ENCODE measurements at regions not wholly inside any gene's neighbourhood (a gene's known extent, or its start where the extent isn't known, plus 50 kb on each side); places are given as distances from the start of the nearest gene placed in this dataset.
"Not testable (repeated sequence)": the region's sequence is repeated elsewhere in the genome, so short reads cannot be mapped to it uniquely, and the experiment has no call there.

DNA sequence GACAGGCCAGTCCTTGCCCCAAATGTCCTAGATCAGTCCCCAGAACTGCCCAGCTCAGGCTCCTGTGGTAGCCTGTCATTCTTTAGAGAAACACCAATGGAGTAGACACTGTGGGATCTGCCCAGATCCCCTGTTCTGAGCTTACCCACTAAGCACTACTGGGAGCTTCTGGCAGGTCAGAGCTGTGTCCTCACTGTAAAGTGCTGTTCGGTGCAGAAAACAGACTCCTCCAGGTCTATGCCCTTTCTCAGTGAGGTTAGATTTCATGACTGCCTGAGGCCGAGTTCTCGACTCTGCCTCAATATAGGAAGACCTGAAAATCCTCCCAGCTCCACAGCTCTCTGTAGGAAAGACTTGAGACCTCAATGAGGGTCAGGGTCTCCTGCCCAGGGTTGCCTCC, 67.5 kb upstream of the IGLL5 start:
- ChIA-PET POLR2A (no interaction called here), CTCF (no interaction called here)
- no peak for DNase-seq (ENCODE audit: low read depth, low spot score)
- TF ChIP-seq, protein P1, sequence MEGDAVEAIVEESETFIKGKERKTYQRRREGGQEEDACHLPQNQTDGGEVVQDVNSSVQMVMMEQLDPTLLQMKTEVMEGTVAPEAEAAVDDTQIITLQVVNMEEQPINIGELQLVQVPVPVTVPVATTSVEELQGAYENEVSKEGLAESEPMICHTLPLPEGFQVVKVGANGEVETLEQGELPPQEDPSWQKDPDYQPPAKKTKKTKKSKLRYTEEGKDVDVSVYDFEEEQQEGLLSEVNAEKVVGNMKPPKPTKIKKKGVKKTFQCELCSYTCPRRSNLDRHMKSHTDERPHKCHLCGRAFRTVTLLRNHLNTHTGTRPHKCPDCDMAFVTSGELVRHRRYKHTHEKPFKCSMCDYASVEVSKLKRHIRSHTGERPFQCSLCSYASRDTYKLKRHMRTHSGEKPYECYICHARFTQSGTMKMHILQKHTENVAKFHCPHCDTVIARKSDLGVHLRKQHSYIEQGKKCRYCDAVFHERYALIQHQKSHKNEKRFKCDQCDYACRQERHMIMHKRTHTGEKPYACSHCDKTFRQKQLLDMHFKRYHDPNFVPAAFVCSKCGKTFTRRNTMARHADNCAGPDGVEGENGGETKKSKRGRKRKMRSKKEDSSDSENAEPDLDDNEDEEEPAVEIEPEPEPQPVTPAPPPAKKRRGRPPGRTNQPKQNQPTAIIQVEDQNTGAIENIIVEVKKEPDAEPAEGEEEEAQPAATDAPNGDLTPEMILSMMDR (IDR thresholded peaks at IDR 0.05; ENCODE audit: insufficient read depth, low read length, missing control alignments) = no peak
- H3K4me3 ChIP-seq (ENCODE audit: low read depth, low read length) = no peak overlapping the region

DNA sequence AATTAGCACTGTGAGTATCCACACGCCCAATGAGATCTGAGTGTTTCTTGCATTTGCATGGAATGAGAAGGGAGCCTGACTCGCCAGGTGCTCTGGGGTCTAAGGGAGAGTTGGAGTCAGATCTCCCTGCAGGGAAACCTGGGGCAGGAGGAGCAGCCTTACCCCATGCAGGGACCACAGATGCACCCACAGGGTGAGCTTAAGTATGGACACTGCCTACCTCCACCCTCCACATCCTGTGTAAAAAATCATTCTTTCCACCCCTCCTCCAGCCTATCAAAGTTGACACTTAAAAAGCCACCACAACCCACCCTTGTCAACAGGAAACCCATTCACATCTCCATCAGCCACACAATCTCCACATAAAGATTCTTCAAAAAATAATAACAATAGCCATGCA, 67.0 kb upstream of the IGLL5 start:
- DNase-seq (ENCODE audit: low read depth, low spot score) = no peak
- TF ChIP-seq, protein P1 (IDR thresholded peaks at IDR 0.05; ENCODE audit: insufficient read depth, low read length, missing control alignments) = no peak
- POLR2A ChIA-PET = no interaction called here
- CTCF ChIA-PET = no interaction called here
- H3K4me3 ChIP-seq (ENCODE audit: low read depth, low read length) = no peak overlapping the region

DNA sequence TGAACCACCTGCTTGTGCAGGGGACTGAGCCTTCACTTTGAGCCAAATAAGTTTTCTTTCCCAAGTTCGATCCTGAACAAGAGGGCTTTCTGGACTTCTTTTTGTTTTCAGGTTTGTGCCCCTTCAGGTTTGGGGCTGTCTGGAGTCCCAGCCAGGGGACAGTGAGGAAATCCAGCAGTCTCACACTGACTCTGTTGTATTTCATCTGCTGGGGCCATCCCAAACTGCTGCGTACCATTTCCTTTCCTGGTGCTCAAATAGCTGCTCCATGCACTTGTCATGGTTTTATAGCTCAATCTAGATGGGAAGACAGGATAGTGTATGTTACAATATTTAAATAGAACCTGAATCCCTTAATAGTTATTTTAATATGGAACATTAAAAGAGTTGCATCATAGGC, 66.3 kb upstream of the IGLL5 start:
- POLR2A ChIA-PET = no interaction called here
- TF ChIP-seq, protein P1 (IDR thresholded peaks at IDR 0.05; ENCODE audit: insufficient read depth, low read length, missing control alignments) = no peak
- no peak overlapping the region for H3K4me3 ChIP-seq (ENCODE audit: low read depth, low read length)
- DNase-seq (ENCODE audit: low read depth, low spot score) = no peak
- CTCF ChIA-PET = interaction anchor here (0.8 kb wide), 1 partner anchor 52 kb away, joined by 3 read pairs; no protein-coding TSS in a partner anchor

DNA sequence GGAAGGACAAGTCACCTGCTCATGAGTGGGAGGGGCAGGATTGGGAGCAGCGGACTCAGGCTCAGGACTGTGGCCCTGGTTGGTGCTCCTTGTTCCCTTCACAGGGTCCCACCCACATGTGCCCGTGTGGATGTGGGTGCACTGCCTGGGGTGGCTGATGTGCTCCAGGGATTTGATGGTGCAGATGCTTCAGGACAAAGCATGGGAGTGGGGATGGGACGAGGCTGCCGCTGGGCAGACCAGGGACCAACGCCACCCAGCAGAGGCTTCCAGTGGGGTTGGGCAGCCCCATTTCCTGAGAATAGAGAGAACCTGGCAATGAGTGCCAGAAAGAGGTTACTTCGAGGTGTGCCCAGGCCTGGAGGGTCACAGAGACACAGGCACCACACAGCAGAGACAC, 65.5 kb upstream of the IGLL5 start:
- H3K4me3 ChIP-seq (ENCODE audit: low read depth, low read length) = no peak overlapping the region
- no peak for DNase-seq (ENCODE audit: low read depth, low spot score)
- CTCF ChIA-PET = interaction anchor here (0.8 kb wide), 1 partner anchor 53 kb away, joined by 3 read pairs; no protein-coding TSS in a partner anchor
- TF ChIP-seq, protein P1 (IDR thresholded peaks at IDR 0.05; ENCODE audit: insufficient read depth, low read length, missing control alignments) = no peak
- POLR2A ChIA-PET = no interaction called here

DNA sequence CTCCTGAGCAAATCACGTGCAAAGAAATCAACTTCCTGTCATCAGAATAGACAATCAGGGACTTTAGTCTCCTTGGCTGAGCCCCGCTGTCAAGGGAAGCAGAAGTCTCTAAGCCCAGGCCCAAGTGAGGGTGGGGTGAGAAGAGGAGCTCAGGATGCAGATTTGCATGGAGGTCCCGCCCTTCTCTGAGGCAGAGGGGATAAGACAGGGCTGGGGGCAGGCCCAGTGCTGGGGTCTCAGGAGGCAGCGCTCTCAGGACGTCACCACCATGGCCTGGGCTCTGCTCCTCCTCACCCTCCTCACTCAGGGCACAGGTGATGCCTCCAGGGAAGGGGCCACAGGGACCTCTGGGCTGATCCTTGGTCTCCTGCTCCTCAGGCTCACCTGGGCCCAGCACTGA, 65.1 kb upstream of the IGLL5 start:
- CTCF ChIA-PET; H3K4me3 ChIP-seq (ENCODE audit: low read depth, low read length); DNase-seq (ENCODE audit: low read depth, low spot score); POLR2A ChIA-PET: not testable (repeated sequence)

DNA sequence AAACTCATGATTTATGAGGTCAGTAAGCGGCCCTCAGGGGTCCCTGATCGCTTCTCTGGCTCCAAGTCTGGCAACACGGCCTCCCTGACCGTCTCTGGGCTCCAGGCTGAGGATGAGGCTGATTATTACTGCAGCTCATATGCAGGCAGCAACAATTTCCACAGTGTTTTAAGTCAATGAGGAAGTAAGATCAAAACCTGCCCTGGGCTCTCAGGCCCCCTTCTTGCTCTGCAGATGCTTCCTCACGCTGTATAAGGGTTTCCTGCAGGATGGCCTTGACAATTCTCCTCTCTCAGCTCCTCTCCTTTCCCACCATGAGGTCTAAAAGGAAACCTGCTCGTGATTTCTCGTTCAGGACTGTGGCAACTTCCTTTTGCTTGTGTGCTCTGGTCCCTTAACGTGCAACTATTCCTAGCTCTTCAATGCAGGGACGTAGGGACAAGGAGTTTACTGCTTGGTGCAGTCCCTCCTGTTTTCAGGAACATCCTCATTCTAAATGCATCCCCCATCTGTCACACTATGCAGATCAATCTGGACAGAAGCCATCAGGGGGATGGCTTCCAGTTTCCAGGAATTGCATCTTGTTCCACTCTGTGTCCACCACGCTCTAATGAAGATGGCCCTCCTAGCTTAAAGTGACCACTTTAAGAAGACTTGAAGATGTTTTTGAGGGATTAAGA, 64.3 kb upstream of the IGLL5 start:
- no peak overlapping the region for H3K4me3 ChIP-seq (ENCODE audit: low read depth, low read length)

More for the DNA sequence above, 64.3 kb upstream of the IGLL5 start:
- DNase-seq (ENCODE audit: low read depth, low spot score) = no peak
- ChIA-PET POLR2A (no interaction called here), CTCF (no interaction called here)
- TF ChIP-seq, protein P1 (IDR thresholded peaks at IDR 0.05; ENCODE audit: insufficient read depth, low read length, missing control alignments) = no peak

Measured in AG04449 (cell line).